ENCODE measurements at regions not wholly inside any gene's neighbourhood (a gene's known extent, or its start where the extent isn't known, plus 50 kb on each side); places are given as distances from the start of the nearest gene placed in this dataset.

GRCh38 chr1:37085393-37085792 is 51.1 kb upstream of the GRIK3 start:
- H3K4me3 ChIP-seq, result no peak overlapping the region
- no peak for DNase-seq (ENCODE audit: low read depth, low spot score)
- TF ChIP-seq FOXP2 (optimal IDR thresholded peaks at IDR 0.05; ENCODE audit: control extremely low read depth, extremely low read length, insufficient read depth) (no peak), EZH2 (IDR thresholded peaks at IDR 0.05) (no peak), POLR2AphosphoS5 (IDR thresholded peaks at IDR 0.05; ENCODE audit: borderline replicate concordance, low read depth, low read length) (no peak)

DNA sequence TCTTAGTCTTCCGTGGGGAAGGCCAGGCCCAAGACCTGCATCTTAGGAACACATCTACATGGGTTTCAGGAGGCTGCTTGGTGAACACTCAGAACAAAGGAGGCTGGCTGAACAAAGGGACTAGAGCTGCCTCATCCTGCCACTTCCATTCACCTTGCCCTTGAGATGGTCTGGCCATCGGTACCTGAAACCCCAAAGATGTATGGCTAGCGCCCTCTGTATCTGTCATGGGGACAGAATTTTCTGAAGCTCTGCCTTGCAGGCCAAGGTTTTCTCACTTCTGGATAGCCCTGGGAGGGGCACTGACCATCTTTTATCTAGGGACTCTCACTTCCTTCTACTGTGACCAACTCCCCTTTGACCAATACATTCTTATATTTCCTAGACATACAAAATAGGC is 55.4 kb upstream of the GRIK3 start:
- Histone ChIP-seq H3K36me3 (ENCODE audit: insufficient read depth, low read length) (no peaks in the 10 kb centered on the region), H3K9me3 (ENCODE audit: low read depth, low read length) (no peaks in the 10 kb centered on the region), H3K4me3 (no peak overlapping the region), H3K27ac (no peak overlapping the region), H3K9ac (ENCODE audit: insufficient read length) (no peak overlapping the region)
- no peak for DNase-seq (ENCODE audit: low read depth, low spot score)
- TF ChIP-seq FOXP2 (optimal IDR thresholded peaks at IDR 0.05; ENCODE audit: control extremely low read depth, extremely low read length, insufficient read depth) (no peak), POLR2AphosphoS5 (IDR thresholded peaks at IDR 0.05; ENCODE audit: borderline replicate concordance, low read depth, low read length) (no peak), EZH2 (IDR thresholded peaks at IDR 0.05) (no peak)

More at GRCh38 chr1:37085393-37085792, 51.1 kb upstream of the GRIK3 start:
- Histone ChIP-seq H3K9me3 (ENCODE audit: low read depth, low read length) (no peaks in the 10 kb centered on the region), H3K36me3 (ENCODE audit: insufficient read depth, low read length) (no peaks in the 10 kb centered on the region), H3K9ac (ENCODE audit: insufficient read length) (no peak overlapping the region), H3K27ac (no peak overlapping the region)

- H3K36me3 ChIP-seq (ENCODE audit: insufficient read depth, low read length), result no peaks in the 10 kb centered on the region
- no peak overlapping the region for H3K27ac ChIP-seq
- TF ChIP-seq FOXP2 (optimal IDR thresholded peaks at IDR 0.05; ENCODE audit: control extremely low read depth, extremely low read length, insufficient read depth) (no peak), EZH2 (IDR thresholded peaks at IDR 0.05) (no peak), POLR2AphosphoS5 (IDR thresholded peaks at IDR 0.05; ENCODE audit: borderline replicate concordance, low read depth, low read length) (no peak)
- no peak overlapping the region for H3K9ac ChIP-seq (ENCODE audit: insufficient read length)
- H3K9me3 ChIP-seq (ENCODE audit: low read depth, low read length), result no peaks in the 10 kb centered on the region
- no peak overlapping the region for H3K4me3 ChIP-seq
- DNase-seq (ENCODE audit: low read depth, low spot score), result no peak
These were observed 56.4 kb upstream of the GRIK3 start for GRCh38 chr1:37090671-37091070.

DNA sequence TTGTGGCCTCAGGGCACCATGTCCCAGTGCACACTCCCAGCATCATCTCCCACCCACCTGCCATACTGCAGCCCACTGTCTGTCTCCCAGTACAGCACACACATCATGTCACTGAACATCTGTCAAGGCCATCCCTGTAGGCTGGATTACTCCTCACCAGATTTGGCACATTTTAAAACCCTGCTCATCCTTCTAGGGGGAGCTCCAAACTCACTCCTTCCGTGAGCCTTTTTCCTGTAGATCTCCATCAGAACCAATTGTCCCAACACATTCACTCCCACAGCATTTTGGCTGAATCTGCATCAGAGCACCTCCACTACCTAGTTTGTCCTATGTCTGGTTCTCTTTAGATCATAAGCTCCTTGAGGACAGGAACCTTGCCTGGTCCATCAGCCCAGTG is 58.6 kb upstream of the GRIK3 start:
- Histone ChIP-seq H3K36me3 (ENCODE audit: insufficient read depth, low read length) (no peaks in the 10 kb centered on the region), H3K9ac (ENCODE audit: insufficient read length) (no peak overlapping the region), H3K4me3 (no peak overlapping the region), H3K27ac (no peak overlapping the region), H3K9me3 (ENCODE audit: low read depth, low read length) (no peaks in the 10 kb centered on the region)
- no peak for TF ChIP-seq FOXP2 (optimal IDR thresholded peaks at IDR 0.05; ENCODE audit: control extremely low read depth, extremely low read length, insufficient read depth)
- TF ChIP-seq POLR2AphosphoS5 (IDR thresholded peaks at IDR 0.05; ENCODE audit: borderline replicate concordance, low read depth, low read length), result no peak
- TF ChIP-seq EZH2 (IDR thresholded peaks at IDR 0.05), result no peak
- no peak for DNase-seq (ENCODE audit: low read depth, low spot score)

DNA sequence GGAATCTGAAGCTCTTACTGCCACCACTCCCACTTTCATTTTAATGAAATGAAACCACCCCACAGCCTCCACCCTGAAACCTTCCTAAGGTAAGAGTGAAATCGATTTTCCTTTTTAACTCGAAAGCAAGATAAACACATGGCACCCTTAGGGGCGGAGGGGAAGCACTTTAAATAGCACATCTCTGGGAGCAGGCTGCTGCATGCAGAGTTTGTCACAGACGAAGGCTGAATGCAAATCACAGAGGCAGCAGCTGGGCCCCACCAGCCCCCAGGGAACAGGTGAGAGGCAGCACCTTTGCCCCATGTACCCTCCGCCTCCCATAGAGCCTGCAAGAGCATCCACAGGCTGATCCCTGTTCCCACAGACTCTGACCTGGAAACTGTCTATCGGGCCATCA is 60.0 kb upstream of the GRIK3 start:
- DNase-seq (ENCODE audit: low read depth, low spot score), result no peak
- Histone ChIP-seq H3K9ac (ENCODE audit: insufficient read length) (no peak overlapping the region), H3K27ac (no peak overlapping the region), H3K36me3 (ENCODE audit: insufficient read depth, low read length) (no peaks in the 10 kb centered on the region), H3K4me3 (no peak overlapping the region), H3K9me3 (ENCODE audit: low read depth, low read length) (no peaks in the 10 kb centered on the region)
- no peak for TF ChIP-seq POLR2AphosphoS5 (IDR thresholded peaks at IDR 0.05; ENCODE audit: borderline replicate concordance, low read depth, low read length)
- TF ChIP-seq EZH2 (IDR thresholded peaks at IDR 0.05), result no peak
- no peak for TF ChIP-seq FOXP2 (optimal IDR thresholded peaks at IDR 0.05; ENCODE audit: control extremely low read depth, extremely low read length, insufficient read depth)

DNA sequence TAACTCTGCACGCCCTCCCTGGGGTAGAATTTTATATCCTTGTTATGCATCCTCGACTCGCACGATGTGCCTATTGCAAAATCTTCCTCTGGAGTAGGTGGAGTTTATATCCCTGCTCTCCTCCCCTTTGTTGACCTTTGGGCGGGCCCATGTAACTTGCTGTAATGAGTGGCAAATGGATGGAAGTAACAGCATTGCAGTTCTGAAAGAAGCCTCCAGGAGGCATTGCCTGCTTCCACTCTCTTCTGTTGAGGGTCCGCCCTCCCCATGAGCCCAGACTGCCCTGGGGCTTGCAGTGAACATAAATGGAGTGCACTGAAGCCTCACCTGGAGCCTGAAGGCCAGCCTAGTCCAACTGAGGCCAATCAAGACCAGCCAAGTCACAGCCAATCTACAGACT is 62.2 kb upstream of the GRIK3 start:
- H3K4me3 ChIP-seq, result no peak overlapping the region
- no peak for TF ChIP-seq FOXP2 (optimal IDR thresholded peaks at IDR 0.05; ENCODE audit: control extremely low read depth, extremely low read length, insufficient read depth)
- TF ChIP-seq EZH2 (IDR thresholded peaks at IDR 0.05), result no peak
- TF ChIP-seq POLR2AphosphoS5 (IDR thresholded peaks at IDR 0.05; ENCODE audit: borderline replicate concordance, low read depth, low read length), result no peak
- DNase-seq (ENCODE audit: low read depth, low spot score), result no peak

GRCh38 chr1:37097731-37098130 is 63.4 kb upstream of the GRIK3 start:
- TF ChIP-seq POLR2AphosphoS5 (IDR thresholded peaks at IDR 0.05; ENCODE audit: borderline replicate concordance, low read depth, low read length) (no peak), FOXP2 (optimal IDR thresholded peaks at IDR 0.05; ENCODE audit: control extremely low read depth, extremely low read length, insufficient read depth) (no peak), EZH2 (IDR thresholded peaks at IDR 0.05) (no peak)
- H3K36me3 ChIP-seq (ENCODE audit: insufficient read depth, low read length), result no peaks in the 10 kb centered on the region
- no peak overlapping the region for H3K9ac ChIP-seq (ENCODE audit: insufficient read length)
- H3K27ac ChIP-seq, result no peak overlapping the region
- no peak overlapping the region for H3K4me3 ChIP-seq
- H3K9me3 ChIP-seq (ENCODE audit: low read depth, low read length), result no peaks in the 10 kb centered on the region
- no peak for DNase-seq (ENCODE audit: low read depth, low spot score)

More for the DNA sequence above, 62.2 kb upstream of the GRIK3 start:
- Histone ChIP-seq H3K27ac (no peak overlapping the region), H3K9ac (ENCODE audit: insufficient read length) (no peak overlapping the region), H3K36me3 (ENCODE audit: insufficient read depth, low read length) (no peaks in the 10 kb centered on the region), H3K9me3 (ENCODE audit: low read depth, low read length) (no peaks in the 10 kb centered on the region)

- H3K36me3 ChIP-seq (ENCODE audit: insufficient read depth, low read length), result no peaks in the 10 kb centered on the region
- H3K9ac ChIP-seq (ENCODE audit: insufficient read length), result no peak overlapping the region
- DNase-seq (ENCODE audit: low read depth, low spot score), result no peak
- no peak overlapping the region for H3K4me3 ChIP-seq
- no peak overlapping the region for H3K27ac ChIP-seq
- TF ChIP-seq EZH2 (IDR thresholded peaks at IDR 0.05) (no peak), POLR2AphosphoS5 (IDR thresholded peaks at IDR 0.05; ENCODE audit: borderline replicate concordance, low read depth, low read length) (no peak), FOXP2 (optimal IDR thresholded peaks at IDR 0.05; ENCODE audit: control extremely low read depth, extremely low read length, insufficient read depth) (no peak)
- H3K9me3 ChIP-seq (ENCODE audit: low read depth, low read length), result no peaks in the 10 kb centered on the region
These were observed 63.9 kb upstream of the GRIK3 start for GRCh38 chr1:37098237-37098636.

DNA sequence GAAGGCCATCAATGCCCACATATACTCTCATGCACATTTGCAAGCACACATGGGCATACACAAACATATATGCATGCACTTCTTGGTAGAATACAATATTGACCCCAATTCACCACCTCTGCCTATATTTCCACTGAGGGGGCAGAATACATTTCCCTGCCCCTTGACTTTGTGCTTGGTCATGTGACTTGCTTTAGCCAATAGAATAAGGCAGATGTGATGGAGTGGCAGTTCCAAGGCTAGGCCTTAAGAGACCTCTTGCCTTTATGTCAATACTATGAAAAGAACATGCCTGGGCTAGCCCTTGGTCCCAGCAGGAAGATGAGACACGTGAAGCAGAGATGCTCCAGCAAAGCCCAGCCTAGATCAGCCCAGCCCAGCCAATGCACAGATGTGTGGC is 66.0 kb upstream of the GRIK3 start:
- TF ChIP-seq FOXP2 (optimal IDR thresholded peaks at IDR 0.05; ENCODE audit: control extremely low read depth, extremely low read length, insufficient read depth) (no peak), EZH2 (IDR thresholded peaks at IDR 0.05) (no peak), POLR2AphosphoS5 (IDR thresholded peaks at IDR 0.05; ENCODE audit: borderline replicate concordance, low read depth, low read length) (no peak)
- DNase-seq (ENCODE audit: low read depth, low spot score), result no peak
- H3K9me3 ChIP-seq (ENCODE audit: low read depth, low read length), result no peaks in the 10 kb centered on the region
- H3K9ac ChIP-seq (ENCODE audit: insufficient read length), result no peak overlapping the region
- H3K4me3 ChIP-seq, result no peak overlapping the region
- H3K27ac ChIP-seq, result no peak overlapping the region
- no peaks in the 10 kb centered on the region for H3K36me3 ChIP-seq (ENCODE audit: insufficient read depth, low read length)
